ENCODE measurements at regions not wholly inside any gene's neighbourhood (a gene's known extent, or its start where the extent isn't known, plus 50 kb on each side); places are given as distances from the start of the nearest gene placed in this dataset.

DNA sequence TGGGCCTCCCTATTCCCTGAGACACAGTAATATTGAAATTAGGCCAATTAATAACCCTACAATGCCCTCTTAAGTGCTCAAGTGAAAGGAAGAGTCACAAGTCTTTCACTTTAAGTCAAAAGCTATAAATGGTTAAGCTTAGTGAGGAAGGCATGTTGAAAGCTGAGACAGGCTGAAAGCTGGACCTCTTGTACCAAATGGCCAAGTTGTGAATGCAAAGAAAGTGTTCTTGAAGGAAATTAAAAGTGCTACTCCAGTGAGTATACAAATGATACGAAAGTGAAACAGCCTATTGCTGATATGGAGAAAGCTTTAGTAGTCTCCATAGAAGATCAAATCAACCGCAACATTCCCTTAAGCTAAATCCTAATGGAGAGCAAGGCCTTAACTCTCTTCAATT, 140.8 kb downstream of the PTCSC3 start:
- intact Hi-C loops (cut with micrococcal nuclease), result no loop called here

DNA sequence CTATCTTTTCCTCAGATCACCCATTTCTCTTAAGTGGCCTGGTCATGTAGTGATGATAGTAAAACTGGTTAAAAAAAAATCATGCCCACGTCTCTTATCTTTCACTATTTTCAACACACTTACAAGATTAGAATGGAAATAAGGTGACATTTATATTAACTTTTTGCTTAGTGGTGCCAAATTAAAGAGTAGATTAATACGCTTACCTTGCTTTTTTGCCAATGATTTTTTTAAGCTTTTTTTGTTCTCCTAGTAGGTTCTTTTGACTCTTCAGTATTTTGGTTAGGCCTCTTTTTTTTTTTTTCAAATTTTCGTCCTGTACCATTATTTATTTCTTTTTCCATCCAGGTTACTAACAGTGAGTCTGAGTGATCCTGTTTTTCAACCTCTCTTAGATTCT, 147.9 kb downstream of the PTCSC3 start:
- intact Hi-C loops (cut with micrococcal nuclease), result no loop called here

DNA sequence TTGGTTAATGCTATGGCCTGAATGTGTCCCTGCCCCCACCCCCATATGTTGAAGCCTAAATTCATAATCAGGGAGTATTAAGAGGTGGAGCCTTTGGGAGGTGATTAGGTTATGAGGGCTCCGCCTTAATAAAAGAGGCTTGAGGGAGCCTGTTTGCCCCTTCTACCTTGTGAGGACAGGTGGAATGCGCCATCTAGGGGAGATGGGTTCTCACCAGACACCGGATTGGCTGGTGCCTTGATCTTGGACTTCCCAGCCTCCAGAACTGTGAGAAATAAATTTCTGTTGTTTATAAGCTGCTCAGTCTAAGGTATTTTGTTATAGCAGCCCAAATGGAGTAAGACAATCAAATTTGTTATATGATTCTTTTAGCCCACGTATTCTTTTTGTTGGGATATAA, 148.3 kb downstream of the PTCSC3 start:
- intact Hi-C loops (cut with micrococcal nuclease), result no loop called here

DNA sequence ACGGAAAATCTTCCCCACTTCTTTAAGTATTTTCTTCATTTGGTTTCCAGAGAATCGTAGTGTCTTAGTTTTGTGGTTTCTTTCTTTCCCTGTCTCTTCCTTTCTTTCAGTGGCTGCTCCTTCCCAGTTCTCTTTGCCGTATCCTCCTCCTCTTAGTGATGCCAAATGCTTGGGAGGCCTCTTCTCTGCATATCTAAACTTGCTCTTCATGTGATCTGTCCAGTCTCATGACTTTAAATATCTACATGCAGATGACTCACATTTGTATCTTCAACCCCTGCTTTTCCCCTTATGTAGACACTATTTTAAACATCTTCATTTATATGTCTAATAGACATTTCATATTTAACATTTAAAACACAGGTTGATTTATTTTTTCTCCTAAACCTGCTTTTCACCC, 149.2 kb downstream of the PTCSC3 start:
- intact Hi-C loops (cut with micrococcal nuclease), result no loop called here

DNA sequence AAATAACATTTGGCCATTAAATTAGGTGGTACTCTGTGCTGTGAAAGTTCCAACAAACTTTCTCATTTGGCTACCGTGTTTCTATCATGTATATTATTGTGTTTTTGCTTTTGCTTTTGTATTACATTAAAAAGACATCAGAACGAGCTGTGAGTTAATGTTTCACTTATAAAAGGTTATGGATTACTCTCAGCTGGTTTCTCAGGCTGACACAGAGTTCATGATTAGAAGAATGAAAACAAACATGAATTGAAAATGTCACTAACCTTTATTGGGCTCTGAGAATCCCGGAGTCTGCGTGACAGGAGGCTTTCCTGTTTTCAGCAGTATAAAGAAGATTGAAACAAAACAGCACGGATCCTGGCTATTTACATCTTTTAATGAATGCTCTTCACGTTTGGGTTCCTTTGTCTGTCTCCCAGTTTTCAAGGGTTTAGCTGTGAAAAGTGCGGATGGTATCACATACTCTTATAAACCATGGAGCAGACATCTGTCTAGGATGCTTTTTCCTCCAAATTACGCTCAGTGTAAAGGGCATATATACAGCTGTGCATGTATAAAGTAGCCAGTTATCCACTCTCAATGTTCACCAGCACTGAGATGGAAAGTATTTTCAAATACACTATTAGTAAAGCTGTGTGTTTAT, 153.6 kb downstream of the PTCSC3 start:
- intact Hi-C loops (cut with micrococcal nuclease), result no loop called here

DNA sequence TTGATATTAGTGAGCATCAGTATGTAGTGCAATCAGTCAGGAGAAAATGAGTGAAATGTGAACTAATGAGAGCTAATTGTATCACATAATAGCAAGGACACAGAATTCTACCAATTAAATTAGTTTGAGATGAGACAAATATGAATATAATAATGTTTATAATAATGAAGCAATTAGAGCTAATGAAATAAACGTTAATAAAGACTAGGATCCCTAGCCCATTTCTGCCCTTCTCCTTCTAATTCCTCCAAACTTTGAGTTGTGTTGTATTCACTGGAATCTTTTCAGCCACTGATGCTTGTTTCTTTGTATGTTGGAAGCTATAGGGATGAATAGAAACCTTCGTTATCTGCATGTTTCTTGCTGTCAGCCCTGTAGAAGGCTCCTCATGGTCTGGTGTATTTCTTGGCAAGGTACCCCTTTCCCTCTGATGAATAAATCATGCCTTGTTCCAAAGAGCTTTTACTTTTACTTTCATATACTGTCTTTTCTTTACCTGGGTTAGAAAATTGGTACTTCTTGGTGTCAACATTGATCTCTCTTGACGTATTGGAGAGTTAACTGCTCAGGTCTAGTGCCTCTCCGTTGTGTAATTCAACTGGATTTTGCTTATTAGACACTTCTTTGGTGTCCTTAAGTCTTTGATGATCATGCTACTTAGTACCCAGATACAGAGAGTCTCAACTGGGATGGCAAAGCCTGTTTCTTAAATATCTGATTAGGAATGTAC, 154.8 kb downstream of the PTCSC3 start:
- intact Hi-C loops (cut with micrococcal nuclease), result no loop called here

DNA sequence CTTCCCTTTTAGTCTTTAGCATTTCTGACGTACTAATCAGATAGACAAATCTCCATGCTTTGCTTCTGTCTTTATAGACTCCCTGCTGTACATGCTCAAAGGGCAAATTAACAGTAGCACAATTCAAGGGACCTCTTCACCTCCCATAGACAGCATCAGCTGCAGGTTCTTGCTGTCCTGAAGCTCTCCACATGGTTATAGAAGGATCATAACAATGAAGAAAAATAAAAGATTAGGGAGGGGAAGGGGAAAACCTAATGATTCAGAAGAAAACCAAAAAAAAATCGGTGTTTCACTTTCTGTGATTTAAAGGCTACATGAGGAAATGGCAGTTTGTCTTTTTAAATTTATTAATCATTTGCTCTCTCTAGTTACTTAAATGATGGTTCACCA, 155.5 kb downstream of the PTCSC3 start:
- intact Hi-C loops (cut with micrococcal nuclease), result no loop called here

DNA sequence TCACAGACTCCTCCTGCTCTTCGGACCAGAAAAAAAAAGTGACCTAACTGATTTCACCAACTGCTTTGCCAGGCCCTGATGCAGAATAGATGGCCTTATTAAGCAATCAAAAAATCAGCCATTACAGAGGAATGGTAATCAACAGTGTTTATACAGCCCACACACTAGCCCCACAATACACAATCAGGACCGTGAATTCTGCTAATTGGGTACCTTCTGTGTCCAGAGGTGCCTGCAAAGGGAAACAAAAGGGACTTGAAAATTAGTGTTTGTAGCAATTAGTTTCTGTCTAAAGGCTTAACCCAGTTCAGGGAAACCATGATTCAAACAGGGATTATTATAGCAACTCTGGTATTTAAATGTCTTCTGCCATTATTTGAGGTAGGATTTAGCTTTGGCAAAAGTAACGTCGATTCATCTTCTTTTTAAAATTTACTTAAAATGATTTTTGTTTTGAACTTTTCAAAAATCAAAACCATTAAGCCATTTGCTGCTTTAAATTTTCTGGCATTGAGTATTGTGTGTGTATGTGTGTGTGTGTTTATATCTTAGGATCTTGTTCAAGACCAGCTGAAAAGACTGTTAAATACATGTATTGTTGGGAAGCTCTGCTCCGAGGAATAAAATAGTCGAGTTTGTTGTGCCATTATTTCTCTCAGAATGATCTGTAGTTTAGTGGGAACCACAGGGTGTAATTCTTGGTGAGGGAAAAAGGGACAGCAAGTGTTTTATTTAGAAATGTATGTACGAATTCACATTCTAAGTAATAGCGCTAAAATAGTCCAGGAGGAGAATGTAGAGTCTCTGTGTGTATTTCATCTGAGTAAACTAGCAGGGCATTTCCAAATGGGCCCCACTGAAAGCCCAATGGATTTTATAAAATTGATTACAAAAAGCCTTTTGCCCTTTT, 156.1 kb downstream of the PTCSC3 start:
- intact Hi-C loops (cut with micrococcal nuclease), result no loop called here

DNA sequence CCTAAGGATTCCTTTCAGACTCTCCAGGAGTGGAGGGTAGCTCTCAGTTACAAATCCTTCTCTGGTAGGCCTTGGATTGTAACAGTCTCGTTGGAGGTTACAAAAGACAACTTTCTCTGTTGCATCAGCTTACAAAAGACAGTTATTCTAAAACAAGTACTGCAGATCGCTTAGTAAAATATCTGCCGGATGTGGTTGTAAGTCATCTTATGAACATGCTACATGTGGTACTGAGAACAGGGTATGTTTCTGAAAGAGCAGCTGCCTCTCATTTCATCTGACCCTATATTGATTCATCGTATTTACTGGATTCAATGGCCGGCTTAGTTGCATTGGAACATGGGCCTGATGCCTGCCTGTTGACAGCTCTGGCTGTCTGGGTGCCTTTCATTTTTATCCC, 157.4 kb downstream of the PTCSC3 start:
- intact Hi-C loops (cut with micrococcal nuclease), result no loop called here

DNA sequence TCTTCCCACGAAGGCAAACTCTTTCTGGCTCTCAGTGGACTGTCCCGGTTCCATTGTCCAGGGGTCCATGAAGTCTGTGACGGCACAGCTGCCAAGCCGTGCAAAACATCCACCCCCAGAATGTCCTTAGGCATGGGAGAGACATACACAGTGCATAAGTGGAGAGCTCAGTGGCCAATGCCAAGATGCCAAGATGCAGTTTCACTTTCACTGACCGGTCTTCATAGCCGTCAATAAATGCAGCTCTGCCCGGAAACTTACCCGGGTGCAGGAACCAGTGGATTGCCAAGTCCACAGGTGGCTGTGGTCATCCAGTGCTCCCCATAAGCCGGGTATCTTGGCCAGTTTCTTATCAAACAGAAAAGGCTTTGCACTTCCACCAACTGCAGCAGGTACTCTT, 162.3 kb downstream of the PTCSC3 start:
- intact Hi-C loops (cut with micrococcal nuclease), result no loop called here

DNA sequence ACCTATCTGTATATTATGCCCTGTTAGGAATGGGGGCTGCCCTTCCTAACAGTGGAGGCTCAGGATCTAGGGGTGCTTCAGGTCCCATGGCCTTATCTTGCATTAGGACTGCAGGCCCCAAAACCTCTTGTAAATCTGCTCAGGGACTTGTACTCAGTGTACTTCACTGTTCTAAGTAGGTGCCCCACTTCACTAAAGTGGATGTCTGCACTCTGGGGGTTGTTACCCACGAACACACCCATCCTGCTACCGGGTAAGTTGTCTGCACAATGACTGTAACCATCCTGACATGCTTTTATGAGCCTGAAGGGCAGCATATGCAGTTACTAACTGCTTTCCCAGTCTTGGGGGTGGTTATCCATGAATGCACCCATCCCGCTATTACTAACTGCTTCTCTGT, 163.0 kb downstream of the PTCSC3 start:
- intact Hi-C loops (cut with micrococcal nuclease), result no loop called here

DNA sequence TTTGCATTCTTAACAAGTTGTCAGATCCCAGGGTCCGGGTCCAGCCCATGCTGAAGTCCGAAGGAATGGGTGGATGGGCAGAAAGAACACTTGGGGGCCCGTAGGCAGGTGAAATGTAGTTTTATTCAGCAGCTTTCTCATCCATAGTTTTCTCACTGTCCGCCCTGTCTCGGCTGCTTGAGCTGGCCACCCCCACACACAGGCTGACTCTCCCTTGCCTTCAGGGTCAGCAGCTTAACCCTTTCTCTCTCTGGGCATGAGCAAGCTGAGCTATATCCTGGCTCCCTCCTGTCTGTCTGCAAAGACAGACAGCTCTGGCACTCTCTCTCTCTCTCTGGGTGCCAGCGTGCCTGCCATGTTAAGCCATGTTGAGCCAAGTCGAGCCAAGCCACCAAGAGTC, 163.9 kb downstream of the PTCSC3 start:
- intact Hi-C loops (cut with micrococcal nuclease), result no loop called here

DNA sequence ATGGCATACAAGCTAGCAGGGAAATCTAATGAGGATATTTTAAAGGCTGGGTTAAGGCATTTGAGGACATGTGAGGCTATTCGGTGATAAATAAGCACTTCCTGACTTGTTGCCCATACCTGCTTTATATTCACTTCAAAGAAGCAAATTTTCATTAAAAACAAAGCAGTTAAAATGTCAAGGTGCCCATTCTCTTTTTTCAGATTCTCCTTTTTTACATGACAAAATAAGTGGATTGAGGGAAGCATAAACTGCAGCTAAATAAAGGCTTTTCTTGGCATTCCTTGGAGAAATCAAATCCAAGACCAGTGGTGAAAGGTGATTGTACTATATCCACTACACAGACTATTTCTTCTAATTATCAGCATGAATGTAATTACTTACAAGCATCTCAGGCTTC, 166.9 kb downstream of the PTCSC3 start:
- intact Hi-C loops (cut with micrococcal nuclease), result no loop called here

DNA sequence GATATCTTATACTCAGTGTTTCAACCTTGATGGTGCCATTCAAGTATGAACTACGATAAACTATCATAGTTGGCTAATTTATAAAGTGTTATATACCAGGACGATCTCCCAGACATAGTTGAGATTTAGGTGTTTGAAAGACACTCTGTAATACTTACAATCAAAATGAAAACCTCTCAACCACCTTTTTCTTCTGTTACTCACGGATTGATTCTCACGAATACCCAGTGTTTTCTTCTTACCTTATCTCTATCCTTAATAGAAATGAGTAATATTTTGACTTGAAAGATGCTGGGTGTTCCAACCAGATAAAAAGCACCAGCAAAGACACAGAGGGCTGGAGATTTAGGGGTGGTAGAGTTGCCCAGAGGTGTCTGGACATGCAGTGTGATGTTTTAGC, 169.9 kb downstream of the PTCSC3 start:
- intact Hi-C loops (cut with micrococcal nuclease), result no loop called here

DNA sequence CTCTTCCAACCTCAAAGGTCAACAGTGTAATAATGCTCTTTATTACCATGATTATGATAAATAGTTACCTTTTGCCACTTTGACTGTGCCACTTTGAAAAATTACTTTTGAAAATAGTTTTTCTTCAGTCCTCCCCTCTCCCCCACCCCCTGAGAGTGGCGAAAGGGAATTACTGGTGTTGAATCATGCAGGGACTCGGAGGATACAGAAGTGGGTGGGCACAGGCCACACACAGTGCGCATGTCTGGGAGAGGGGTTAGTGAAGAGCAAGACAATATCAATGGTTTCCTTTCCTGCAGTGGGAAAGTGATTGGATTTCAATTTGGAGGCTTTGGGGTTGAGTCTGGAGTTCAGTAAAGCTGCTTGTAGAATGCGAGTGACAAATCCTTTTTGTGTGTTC, 170.9 kb downstream of the PTCSC3 start:
- intact Hi-C loops (cut with micrococcal nuclease), result no loop called here

DNA sequence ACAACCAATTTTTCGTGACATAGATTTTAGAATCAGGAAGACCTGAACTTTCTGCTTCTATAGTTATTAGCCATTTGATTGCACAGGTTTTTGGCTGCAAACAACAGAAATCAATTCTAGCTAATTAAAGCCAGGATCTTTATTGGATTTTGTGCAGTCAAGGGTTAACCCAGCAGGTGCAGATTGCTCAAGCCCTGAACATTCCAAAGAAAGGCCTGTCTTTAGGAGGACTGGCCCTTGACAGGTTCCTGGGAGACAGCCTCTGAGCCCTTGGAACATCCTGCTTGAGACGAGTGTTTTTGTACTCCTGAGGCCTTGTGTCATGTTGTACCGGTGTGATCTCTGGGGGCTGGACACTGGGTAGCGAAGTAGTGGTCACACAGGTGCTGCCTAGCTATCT, 174.6 kb downstream of the PTCSC3 start:
- intact Hi-C loops (cut with micrococcal nuclease), result no loop called here

DNA sequence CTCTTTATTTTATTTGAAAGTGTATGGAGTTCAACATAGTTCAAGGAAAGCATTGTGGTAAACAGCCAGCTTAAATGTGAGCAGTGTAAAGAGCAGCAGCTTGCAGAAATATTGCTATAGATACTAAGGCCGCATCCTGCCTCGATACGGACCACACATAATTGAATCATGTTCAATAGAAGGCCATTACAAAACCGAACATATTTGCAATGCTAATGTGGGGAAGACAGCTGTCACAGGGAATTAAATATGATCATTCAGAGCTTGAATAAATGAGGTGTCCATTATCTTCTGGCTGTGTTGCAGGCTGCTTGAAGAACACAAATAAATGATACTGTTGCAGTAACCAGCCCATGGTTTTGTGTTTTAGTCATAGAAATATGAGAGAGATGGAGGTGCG, 173.2 kb downstream of the BRMS1L start:
- intact Hi-C loops (cut with micrococcal nuclease), result no loop called here

DNA sequence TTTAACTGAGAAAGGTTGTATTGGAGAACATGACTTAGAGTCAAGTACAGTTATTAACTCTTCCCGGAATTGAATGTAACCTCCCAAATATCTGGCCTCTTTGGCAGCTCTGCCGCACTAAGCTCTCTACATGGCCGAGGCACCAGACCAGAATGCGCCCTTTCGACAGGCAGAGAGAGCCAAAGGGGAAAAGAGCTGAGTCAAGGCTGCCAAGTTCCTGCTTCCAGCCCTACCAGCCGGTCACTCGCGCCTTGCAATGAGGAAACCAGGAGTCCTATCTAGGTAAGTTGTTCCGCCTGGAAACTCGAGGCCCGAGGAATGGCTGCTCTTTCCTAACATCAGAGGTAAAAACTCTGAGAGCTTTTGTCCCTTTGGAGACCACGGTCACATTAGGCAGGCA, 172.2 kb downstream of the BRMS1L start:
- intact Hi-C loops (cut with micrococcal nuclease), result no loop called here

DNA sequence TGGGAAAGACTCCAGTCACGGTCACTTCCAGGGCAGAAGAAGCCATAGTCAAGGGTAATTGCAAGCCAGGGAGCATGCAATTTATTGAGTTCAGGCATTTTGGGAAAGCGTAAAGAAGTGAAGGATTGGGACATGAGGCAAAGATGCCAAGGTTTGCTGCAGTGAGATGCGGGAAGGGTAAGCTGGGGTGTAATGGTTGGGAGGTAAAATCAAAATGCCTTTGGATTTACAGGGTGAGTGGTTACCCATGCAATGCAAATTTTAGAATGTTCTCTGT, 167.5 kb downstream of the BRMS1L start:
- intact Hi-C loops (cut with micrococcal nuclease), result no loop called here

DNA sequence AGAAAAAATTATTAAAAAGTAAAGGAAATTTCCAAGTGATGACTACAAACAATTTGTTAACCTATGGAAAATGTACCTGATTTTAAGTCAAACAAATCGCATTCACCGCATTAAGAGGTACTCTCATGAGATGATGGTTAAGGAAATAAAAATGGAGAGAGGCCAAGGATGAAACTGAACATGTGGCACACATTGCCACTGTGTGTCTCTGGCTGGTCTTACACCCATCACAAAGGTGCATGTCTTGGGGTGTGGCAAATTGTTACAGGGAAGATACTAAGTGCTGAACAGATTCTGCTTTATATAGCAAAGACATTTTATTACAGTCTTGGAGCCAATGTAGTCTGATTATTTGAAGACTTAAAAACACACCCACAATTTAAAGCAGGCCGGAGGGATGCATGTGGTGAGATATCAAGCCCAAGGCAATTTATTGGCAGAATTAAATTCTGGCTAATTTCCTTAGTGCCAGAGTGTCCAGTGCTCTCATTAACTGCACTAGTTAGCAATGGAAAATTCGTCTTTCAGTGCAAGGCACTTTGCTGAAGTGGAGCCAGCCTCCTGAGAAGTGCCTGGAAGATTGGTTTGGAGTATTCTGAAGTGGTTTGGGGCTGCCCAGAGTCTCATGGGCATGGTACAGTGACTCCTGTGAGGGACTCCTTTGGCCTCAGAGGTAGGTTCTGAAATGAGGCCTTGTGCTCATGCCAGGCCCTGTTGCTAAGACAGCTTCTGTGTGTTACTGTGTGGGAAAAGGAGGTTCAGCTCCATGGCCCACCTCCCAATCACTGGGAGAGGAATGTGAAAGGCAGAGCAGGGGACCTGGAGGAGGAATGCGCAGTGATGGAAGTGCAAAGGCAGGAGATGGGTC, 166.9 kb downstream of the BRMS1L start:
- intact Hi-C loops (cut with micrococcal nuclease), result no loop called here

DNA sequence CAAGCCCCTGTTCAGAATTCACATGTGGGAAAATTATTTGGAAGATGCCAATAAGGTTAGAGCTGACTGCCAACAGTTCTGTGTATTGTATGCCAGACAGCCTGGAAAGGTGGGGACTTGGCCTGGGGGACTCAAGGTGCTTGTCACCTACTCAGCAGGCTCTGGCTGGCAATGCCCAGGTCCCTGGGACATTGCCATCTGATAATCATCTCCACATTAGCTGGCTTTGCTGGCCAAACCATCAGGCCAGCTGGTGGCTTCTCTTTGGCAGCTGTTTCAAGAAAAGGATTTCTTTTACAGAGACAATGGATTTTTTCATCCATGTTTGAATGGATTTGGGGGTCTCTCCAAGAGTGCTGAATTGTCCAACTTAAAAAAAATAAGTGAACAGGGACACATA, 165.2 kb downstream of the BRMS1L start:
- intact Hi-C loops (cut with micrococcal nuclease), result no loop called here

DNA sequence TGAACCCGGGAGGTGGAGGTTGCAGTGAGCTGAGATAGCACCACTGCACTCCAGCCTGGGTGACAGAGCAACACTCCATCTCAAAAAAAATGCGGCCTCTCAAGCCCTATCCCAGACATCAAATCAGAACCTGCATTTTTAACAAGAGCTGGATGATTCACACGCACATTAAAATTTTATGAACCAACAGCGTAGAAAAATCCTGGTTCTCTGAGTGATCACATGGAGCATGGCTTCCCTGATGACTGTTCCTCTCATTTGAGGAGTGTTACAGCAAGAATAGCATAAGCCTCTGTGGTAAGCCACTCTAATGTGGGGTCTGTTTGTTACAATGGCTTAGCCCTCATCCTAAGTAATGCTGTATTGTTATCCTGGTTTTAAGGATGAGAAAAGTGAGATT, 163.6 kb downstream of the BRMS1L start:
- intact Hi-C loops (cut with micrococcal nuclease), result no loop called here

Measured in T-helper 2 cell treated with Interferon-gamma antibody and Interleukin-4, amounts not matched to agents 100 ng/mL and 5 ng/mL, for 36 hours (primary cell).